ENCODE measurements at regions not wholly inside any gene's neighbourhood (a gene's known extent, or its start where the extent isn't known, plus 50 kb on each side); places are given as distances from the start of the nearest gene placed in this dataset.
A peak's percentile ranks its signal among the peaks of the same experiment; 100 is the strongest.
"Not testable (repeated sequence)": the region's sequence is repeated elsewhere in the genome, so short reads cannot be mapped to it uniquely, and the experiment has no call there.

DNA sequence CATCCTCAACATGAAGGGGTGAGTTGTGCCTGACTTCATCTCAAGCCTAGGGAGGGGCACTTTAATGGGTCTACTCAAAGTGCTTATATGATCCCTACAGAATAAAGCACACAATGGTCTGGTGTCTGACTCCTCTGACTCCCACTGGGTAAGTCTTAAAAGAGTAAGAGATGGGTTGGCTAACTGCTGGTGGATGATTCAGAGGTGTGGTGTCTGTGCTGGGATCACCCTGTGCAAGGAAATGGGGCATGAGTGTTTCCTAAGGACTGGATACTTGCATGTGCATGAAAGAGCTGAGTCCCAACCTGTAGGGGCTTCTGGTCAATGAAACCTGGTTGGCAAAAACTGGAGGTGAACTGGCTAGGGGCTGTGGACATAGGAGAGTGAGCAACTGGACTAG, 158.8 kb downstream of the IL20RB start:
- no peak for DNase-seq (ENCODE audit: low read depth)

- DNase-seq (ENCODE audit: low read depth): peak; percentile 1
Measured at GRCh38 chr3:137121704-137122314, 164.0 kb downstream of the IL20RB start.

DNA sequence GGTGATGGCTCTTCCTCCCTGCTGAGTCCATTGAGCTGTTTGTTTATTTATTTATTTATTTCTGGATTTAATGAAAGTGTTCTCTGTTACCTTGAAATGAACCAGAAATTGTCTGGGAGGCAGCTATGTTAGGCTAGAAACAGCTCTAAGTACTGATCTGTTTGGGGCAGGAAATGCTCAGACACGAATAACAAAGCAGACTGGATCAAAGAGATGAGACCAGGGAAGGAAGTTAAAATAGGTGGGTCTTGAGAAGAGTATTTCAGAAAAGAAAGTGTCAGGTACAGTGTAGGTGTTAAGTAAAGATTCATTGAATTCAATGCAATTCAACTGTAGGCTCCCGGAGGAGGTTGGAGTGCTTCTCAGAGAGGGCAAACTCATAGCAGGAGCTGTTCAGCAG, 173.3 kb downstream of the IL20RB start:
- DNase-seq (ENCODE audit: low read depth): no peak

DNA sequence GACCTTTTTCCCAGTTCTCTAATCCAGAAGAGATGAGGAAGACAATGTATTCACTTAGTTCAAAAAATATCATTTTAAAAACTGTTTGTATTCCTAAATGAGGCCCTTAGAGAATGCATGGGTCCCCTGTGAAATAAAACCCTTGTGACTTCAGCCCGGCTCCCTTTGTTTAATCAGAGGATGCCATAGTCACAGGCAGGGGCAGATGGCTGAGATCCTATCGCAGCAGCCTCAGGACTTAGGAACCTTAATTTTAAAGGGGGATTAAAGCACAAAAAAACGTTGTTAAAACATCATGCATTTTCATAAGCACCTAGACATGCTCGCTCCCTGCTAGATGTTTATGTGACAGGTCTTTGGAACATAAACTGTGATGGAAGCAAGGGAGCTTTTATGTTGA, 176.6 kb downstream of the IL20RB start:
- no peak for DNase-seq (ENCODE audit: low read depth)

DNA sequence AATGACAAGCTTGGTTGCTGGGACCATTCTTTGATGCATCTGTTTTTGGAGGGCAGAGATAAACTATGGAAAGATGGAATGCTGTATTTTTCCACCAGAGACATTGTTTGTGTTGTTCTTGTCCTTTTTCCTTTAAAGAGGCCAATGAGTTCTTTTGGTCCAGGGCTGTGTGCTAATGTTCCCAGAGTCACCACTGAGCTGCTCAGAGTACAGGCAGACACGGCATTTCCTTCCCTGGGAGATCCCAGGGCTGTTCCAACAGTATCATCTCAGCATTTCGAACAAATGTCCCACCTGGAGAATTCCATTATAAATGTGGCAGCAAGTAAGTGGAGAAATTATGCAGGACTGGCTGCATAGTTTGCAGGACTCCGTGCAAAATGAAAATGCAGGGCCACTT, 190.6 kb downstream of the IL20RB start:
- no peak for DNase-seq (ENCODE audit: low read depth)

DNA sequence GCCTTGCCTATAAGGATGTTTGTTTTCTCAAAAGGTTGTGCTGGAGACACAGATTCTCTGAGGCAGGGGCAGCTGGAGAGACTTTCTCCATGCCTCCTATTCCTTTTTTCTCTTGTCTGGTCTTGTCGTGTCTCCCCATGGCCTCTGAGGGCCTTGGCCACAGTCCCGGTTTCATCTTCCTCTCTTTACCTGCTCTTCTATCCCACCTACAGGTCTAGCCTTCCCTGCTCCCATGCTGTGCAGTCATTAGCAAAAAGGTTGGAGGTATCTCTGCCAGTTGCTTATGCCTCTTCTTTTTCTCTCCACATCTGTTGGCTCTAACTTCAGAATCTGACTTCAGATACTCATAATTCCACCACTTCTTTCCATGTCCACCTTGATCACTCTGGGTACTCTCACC, 191.1 kb downstream of the IL20RB start:
- no peak for DNase-seq (ENCODE audit: low read depth)

- DNase-seq (ENCODE audit: low read depth): no peak
Measured at GRCh38 chr3:137150825-137151224, 193.0 kb downstream of the IL20RB start.

- DNase-seq (ENCODE audit: low read depth): not testable (repeated sequence)
Measured at GRCh38 chr3:137153046-137153445, 195.3 kb downstream of the IL20RB start.

- no peak for DNase-seq (ENCODE audit: low read depth)
Measured at GRCh38 chr3:137163241-137163871, 205.6 kb downstream of the IL20RB start.

DNA sequence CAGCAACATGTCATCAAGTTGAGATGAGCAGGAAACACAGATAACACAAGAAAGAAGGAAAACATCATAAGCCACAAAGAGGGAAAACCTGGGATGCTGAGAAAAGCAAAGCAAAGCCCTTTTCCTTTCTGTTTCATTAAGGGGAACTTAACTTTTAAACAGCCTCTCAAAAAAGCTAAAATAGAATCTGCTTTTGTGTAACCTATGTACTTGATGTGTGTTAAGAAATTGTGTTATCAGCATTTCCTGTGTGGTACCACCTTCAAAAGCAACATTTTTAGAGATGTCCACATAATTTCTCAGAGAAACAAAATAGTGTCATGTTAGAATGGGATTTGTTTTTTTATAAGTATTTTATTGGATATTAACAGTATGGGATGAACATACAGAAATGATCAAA, 206.2 kb downstream of the IL20RB start:
- DNase-seq (ENCODE audit: low read depth): no peak

DNA sequence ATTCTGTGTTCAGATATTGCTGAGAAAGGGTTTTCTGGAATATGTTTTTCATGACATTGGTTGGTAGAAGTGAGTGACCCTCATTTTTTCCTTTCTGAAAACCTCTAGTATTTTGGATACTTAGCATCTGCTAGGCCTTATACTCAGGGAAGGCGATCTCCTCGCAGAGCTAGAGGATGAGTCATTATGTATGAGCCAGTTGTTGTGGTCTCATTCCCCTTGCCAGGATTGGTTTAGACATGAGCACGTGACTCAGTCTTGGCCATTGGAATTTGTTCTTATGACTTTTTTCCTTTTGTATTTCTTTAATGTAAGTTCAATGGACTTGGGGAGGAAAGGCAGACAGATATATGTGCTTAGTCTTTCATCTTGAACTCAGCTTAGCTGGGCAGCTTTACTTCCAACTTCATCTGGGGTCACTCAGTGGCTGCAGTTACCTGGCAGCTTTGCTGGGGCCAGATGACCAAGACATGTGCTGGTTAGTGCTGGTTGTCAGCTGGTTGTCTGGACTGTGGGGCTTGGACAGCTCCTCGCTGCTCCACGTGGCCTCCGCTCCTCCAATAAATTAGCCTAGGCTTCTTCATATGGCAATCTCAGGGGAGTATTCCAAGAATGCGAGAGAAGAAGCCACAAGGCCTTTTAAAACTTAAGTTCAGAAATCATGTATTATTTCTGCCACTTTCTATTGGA, 207.5 kb downstream of the IL20RB start:
- no peak for DNase-seq (ENCODE audit: low read depth)

DNA sequence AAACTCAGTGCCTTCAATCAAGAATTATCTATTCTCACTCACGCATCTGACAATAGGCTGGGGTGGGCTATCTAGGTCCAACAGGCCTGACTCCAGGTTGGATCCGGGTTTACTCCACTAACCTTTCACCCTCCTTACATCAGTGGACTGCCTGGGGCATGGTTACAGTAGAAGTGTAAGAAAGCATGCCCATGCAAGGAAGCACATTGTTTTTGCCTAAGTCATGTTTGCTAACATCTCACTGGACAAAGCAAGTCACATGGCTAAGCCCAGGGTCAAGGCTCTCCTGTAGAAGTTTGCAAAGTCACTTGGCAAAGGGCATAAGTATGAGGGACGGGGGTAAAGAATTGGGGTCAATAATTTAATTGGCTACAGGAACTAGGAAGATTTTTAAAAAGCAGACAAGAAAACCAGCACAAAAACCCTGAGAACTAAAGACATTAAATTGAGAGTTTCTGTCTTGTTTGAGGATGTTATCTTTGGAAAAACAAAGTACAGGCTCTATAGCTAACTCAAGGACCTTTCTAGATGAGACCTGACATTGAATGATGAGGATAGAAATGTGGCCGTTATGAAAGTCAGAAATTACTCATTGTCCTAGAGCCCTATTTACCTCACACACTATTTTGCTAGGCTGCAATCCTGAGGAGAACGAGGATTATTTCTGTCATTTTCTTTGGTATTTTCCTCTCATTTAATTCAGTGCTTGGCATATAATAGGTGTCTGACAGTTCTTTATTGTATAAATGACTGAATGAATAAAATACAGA, 214.2 kb downstream of the IL20RB start:
- DNase-seq (ENCODE audit: low read depth): no peak

GRCh38 chr3:137172728-137173127, 214.9 kb downstream of the IL20RB start:
- DNase-seq (ENCODE audit: low read depth): no peak

- no peak for DNase-seq (ENCODE audit: low read depth)
Measured at GRCh38 chr3:137174514-137174913, 216.7 kb downstream of the IL20RB start.

GRCh38 chr3:137180220-137180619, 222.4 kb downstream of the IL20RB start:
- DNase-seq (ENCODE audit: low read depth): no peak

DNA sequence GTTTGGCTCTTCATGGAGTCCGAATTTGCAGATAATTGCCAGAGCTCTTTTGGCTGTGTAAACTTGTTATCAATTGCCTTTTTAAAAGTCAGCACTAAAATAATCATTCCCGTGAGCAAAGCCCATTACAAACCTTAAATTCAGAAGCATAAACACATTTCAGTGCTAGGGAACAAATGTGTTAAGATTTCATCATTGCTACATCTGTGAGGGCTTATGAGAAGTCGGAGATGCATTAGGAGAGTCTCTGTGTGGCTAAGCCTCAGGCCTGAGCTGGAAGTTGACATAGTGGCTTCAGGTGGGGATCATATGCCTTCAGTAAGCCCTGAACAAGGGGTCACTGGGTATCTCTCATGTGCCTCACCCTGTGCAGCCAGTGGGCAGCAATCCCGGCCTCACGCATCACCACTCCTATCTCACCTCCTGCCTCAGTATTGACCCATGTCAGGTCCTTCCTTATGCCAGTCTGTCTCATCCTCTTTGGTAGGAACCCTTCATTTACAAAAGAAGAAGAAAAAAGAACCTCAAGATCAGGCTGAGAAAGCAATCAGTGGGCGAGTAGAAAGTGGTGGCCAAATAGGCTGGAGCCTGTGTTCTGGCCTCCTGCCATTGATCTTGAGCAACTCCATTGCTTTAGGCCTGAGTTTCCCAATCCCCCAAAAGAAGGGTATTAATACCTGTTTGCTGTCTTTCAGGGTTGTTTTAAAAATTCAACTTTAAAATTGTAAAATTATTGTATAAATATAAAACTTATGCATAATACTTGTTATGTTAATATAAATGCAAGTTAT, 233.5 kb downstream of the IL20RB start:
- no peak for DNase-seq (ENCODE audit: low read depth)

GRCh38 chr3:137191951-137192350, 234.2 kb downstream of the IL20RB start:
- no peak for DNase-seq (ENCODE audit: low read depth)

DNA sequence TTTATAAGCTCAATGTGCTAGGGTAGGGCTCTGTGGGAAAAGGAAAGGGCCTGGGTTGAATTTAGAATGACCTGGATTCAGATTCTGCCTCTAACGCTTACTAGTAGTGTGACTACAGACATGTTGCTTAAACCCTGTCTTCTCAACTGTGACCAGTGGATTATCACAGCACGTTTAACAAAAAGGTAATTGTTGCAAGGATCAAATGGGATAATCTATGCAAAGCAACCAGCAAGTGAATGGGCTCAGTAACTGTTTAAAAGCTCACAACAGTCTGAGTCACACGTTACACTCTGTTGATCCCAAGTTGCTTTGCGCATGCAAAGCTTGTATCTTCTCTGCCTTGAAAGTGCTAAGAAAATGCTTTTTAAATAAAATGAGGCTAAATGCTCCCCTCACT, 236.5 kb downstream of the IL20RB start:
- no peak for DNase-seq (ENCODE audit: low read depth)

DNA sequence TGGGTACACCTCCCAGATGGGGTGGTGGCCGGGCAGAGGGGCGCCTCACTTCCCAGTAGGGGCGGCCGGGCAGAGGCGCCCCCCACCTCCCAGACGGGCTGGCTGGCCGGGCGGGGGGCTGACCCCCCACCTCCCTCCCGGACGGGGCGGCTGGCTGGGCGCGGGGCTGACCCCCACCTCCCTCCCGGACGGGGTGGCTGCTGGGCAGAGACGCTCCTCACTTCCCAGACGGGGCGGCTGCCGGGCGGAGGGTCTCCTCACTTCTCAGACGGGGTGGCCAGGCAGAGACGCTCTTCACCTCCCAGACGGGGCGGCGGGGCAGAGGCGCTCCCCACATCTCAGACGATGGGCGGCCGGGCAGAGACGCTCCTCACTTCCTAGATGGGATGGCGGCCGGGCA, 240.6 kb downstream of the IL20RB start:
- DNase-seq (ENCODE audit: low read depth): not testable (repeated sequence)

- DNase-seq (ENCODE audit: low read depth): no peak
Measured at GRCh38 chr3:137199678-137200077, 241.9 kb downstream of the IL20RB start.

- DNase-seq (ENCODE audit: low read depth): no peak
Measured at GRCh38 chr3:137201066-137201465, 243.3 kb downstream of the IL20RB start.

GRCh38 chr3:137202941-137203340, 245.2 kb downstream of the IL20RB start:
- no peak for DNase-seq (ENCODE audit: low read depth)

Data from stimulated activated CD8-positive, alpha-beta memory T cell treated with anti-CD3 and anti-CD28 coated beads, Interleukin-4, amount 100 ng/mL, for 24 hours (primary cell).